ENCODE measurements at regions not wholly inside any gene's neighbourhood (a gene's known extent, or its start where the extent isn't known, plus 50 kb on each side); places are given as distances from the start of the nearest gene placed in this dataset.

DNA sequence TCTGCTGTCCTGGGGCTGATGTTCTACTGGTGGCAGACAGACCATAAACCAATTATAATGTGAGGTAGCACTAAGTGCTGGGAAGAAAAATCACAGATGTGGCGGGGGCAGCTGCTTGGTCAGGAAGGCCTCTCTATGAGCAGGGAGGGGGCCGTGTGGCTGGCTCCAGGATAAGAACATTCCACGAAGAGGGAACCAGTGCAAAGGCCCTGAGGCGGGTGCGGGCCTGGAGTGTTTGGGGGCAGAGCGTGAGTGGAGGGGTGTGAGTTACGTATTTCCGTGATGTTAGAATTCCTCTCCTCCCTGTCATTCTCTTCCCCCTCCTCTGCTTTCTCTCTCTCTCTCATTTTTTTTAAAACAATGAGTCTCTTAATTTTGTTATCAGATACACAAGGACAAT is 67.2 kb downstream of the CEBPB start:
- H3K4me1 ChIP-seq: peaks cover 4 to 18% (median 10%) of the 10 kb centered on the region in 4 donors
- no peaks in the 10 kb centered on the region for H3K27me3 ChIP-seq
- DNase-seq: no peak
- WGBS, 2 donors (ENCODE audit: low coverage in 1 of 2): 94 to 100% methylated on average over 4 to 8 of the region's 8 CpGs
- H3K36me3 ChIP-seq: no peaks in the 10 kb centered on the region
- no peaks in the 10 kb centered on the region for H3K9me3 ChIP-seq
- no peak overlapping the region for H3K27ac ChIP-seq
- in situ Hi-C loops (cut with MboI; ENCODE audit: low pct_ligation_motif_present in 1 of 4, low pct_unique_long_range_greater_than_20kb in 1 of 4, low sequenced_read_pairs in 3 of 4): no loop called here
- no peak overlapping the region for H3K4me3 ChIP-seq
- TF ChIP-seq EP300 (IDR thresholded peaks at IDR 0.05; ENCODE audit: low read depth) (no peak), POLR2A (IDR thresholded peaks at IDR 0.05) (no peak), POLR2AphosphoS5 (IDR thresholded peaks at IDR 0.05) (no peak)
- TF ChIP-seq, protein P1, sequence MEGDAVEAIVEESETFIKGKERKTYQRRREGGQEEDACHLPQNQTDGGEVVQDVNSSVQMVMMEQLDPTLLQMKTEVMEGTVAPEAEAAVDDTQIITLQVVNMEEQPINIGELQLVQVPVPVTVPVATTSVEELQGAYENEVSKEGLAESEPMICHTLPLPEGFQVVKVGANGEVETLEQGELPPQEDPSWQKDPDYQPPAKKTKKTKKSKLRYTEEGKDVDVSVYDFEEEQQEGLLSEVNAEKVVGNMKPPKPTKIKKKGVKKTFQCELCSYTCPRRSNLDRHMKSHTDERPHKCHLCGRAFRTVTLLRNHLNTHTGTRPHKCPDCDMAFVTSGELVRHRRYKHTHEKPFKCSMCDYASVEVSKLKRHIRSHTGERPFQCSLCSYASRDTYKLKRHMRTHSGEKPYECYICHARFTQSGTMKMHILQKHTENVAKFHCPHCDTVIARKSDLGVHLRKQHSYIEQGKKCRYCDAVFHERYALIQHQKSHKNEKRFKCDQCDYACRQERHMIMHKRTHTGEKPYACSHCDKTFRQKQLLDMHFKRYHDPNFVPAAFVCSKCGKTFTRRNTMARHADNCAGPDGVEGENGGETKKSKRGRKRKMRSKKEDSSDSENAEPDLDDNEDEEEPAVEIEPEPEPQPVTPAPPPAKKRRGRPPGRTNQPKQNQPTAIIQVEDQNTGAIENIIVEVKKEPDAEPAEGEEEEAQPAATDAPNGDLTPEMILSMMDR (IDR thresholded peaks at IDR 0.05): no peak
- intact Hi-C loops (cut with DNase I; ENCODE audit: low total_unique reads): no loop called here

DNA sequence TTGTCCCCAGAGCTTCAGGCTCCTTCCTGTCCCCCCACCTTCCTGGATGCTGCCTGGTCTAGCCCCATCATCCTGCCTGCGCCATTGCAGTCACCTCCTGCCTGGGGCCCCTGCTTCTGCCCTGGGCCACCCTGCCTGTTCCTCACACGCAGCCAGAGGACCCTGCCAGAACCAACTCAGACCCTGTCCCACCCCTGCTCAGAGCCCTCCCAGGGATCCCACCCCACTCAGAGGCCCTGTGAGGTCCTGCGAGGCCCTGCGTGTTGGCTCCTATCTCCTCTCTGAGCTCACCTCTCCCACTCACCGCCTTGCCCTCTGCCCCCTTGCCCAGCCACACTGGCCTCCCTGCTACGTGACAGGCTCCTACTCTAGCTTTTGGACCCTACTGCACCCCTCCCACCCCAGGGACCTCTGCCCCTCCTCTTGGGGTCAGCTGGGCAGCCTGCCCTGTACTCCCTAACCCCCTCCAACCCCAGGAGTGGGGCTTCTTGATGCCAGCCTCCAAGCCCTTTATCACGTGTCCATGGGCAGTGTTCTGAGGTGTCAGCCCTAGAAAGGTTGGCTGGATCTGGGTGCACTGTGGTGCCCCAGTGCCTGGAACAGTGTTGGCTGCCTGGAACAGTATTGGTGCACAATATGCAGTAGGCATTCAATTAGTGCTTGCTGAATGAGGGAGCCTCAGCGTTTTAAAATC is 68.3 kb downstream of the CEBPB start:
- intact Hi-C loops (cut with DNase I; ENCODE audit: low total_unique reads): no loop called here
- in situ Hi-C loops (cut with MboI; ENCODE audit: low pct_ligation_motif_present in 1 of 4, low pct_unique_long_range_greater_than_20kb in 1 of 4, low sequenced_read_pairs in 3 of 4): no loop called here
- DNase-seq: no peak
- H3K4me3 ChIP-seq: no peak overlapping the region
- no peaks in the 10 kb centered on the region for H3K27me3 ChIP-seq
- WGBS, 2 donors (ENCODE audit: low coverage in 1 of 2): 89 to 100% methylated on average over 1 to 8 of the region's 8 CpGs
- TF ChIP-seq POLR2AphosphoS5 (IDR thresholded peaks at IDR 0.05) (no peak), POLR2A (IDR thresholded peaks at IDR 0.05) (no peak), EP300 (IDR thresholded peaks at IDR 0.05; ENCODE audit: low read depth) (no peak)
- TF ChIP-seq, protein P1 (IDR thresholded peaks at IDR 0.05): no peak
- H3K27ac ChIP-seq: no peak overlapping the region
- no peaks in the 10 kb centered on the region for H3K36me3 ChIP-seq
- H3K9me3 ChIP-seq: no peaks in the 10 kb centered on the region
- H3K4me1 ChIP-seq: peaks cover 4 to 18% (median 10%) of the 10 kb centered on the region in 4 donors

DNA sequence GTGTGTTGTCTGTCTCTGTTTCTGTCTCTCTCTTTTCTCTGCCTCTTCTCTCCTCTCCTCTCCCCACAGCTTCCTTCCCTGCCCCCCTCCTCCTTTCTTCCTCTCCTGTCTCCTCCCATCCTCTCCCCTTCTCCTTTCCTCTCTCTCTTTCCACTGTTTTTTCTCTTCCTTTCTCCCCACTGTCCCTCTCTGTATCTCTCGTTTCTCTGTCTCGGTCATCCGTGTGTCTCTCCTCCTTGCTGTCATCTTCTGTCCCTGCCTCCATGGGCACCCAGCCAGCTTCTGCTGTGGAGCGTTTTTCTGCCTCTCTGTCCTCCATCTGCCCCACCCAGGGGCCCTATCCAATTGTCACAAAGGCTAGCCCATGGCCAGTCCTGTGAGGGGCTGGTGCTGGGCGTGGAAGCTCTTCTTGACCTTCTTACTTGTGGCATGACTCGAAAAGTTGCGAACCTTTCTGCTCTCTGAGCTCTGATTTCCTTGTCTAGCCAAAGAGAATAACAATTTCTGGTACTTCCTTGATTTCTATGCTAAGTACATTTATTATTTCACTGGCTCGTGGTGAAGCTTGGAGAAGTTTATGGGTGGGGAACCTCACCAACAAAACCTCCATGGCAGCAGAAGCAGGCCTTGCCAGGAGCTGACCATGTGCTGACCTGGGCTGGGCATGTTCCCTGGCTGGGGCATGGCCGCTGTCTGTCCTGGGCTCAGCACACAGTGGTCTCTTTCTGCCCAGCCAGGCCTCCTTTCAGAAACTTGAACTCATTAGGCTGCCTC is 69.3 kb downstream of the CEBPB start:
- no peak for TF ChIP-seq POLR2AphosphoS5 (IDR thresholded peaks at IDR 0.05)
- TF ChIP-seq, protein P1 (IDR thresholded peaks at IDR 0.05): no peak
- TF ChIP-seq POLR2A (IDR thresholded peaks at IDR 0.05): no peak
- TF ChIP-seq EP300 (IDR thresholded peaks at IDR 0.05; ENCODE audit: low read depth): no peak
- intact Hi-C loops (cut with DNase I; ENCODE audit: low total_unique reads) (no loop called here), in situ Hi-C loops (cut with MboI; ENCODE audit: low pct_ligation_motif_present in 1 of 4, low pct_unique_long_range_greater_than_20kb in 1 of 4, low sequenced_read_pairs in 3 of 4) (no loop called here)
- WGBS, 2 donors (ENCODE audit: low coverage in 1 of 2): 14 to 40% methylated on average over 5 to 9 of the region's 9 CpGs
- peak; percentile 59 for DNase-seq
- H3K4me1 ChIP-seq: peaks cover 4 to 18% (median 10%) of the 10 kb centered on the region in 4 donors
- no peaks in the 10 kb centered on the region for H3K27me3 ChIP-seq
- H3K4me3 ChIP-seq: no peak overlapping the region
- peak overlapping the region; percentile 42 to 60 (median 47) for H3K27ac ChIP-seq
- no peaks in the 10 kb centered on the region for H3K9me3 ChIP-seq
- no peaks in the 10 kb centered on the region for H3K36me3 ChIP-seq

DNA sequence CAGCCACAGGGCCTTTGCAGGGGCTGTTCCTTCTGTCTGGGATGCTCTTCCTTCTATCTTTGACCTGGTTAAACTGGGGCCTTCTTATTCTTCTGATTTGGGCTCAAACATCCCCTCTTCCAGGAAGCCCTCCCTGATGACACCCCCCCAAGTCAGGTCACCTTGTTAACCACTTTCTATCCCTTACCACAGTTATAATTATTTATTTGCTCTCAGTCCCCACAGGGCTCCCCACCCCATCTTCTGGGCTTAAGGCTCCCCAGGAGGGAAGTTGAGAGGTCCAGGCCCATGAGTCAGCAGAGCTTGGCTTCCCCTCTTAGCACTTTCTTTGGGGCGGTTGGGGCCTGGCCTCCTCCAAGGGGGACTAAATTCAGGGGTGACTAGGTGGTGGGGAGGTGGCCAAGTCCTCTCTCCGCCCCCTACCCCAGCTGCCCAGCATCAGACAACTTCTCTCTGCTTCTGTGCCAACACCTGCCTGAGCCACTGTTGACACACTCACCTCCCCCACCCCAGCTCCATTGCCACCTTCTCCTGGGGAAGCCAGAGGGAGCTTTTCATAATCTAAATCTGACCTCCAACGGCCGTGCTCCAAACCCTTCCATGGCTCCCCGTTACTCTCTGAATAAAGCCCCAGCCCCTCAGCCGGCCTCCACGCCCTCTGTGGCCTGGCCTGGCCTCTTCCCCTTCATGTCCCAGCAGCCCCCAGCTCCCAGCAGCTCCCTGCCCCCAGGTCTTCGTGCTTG is 70.0 kb downstream of the CEBPB start:
- peak overlapping the region; percentile 42 to 60 (median 47) for H3K27ac ChIP-seq
- 39 to 63% methylated on average over 6 to 8 of the region's 8 CpGs for WGBS, 2 donors (ENCODE audit: low coverage in 1 of 2)
- DNase-seq: no peak
- H3K27me3 ChIP-seq: no peaks in the 10 kb centered on the region
- intact Hi-C loops (cut with DNase I; ENCODE audit: low total_unique reads): no loop called here
- H3K36me3 ChIP-seq: no peaks in the 10 kb centered on the region
- no peaks in the 10 kb centered on the region for H3K9me3 ChIP-seq
- H3K4me3 ChIP-seq: no peak overlapping the region
- TF ChIP-seq EP300 (IDR thresholded peaks at IDR 0.05; ENCODE audit: low read depth): no peak
- peaks cover 4 to 18% (median 10%) of the 10 kb centered on the region in 4 donors for H3K4me1 ChIP-seq
- in situ Hi-C loops (cut with MboI; ENCODE audit: low pct_ligation_motif_present in 1 of 4, low pct_unique_long_range_greater_than_20kb in 1 of 4, low sequenced_read_pairs in 3 of 4): no loop called here
